Fibroblast of upper back skin (primary cell): ENCODE measurements at regions not wholly inside any gene's neighbourhood (a gene's known extent, or its start where the extent isn't known, plus 50 kb on each side); places are given as distances from the start of the nearest gene placed in this dataset.
A peak's percentile ranks its signal among the peaks of the same experiment; 100 is the strongest.
"Not testable (repeated sequence)": the region's sequence is repeated elsewhere in the genome, so short reads cannot be mapped to it uniquely, and the experiment has no call there.

Experiments
- DNase-seq: peaks from one replicate; pipeline ENCODE4 v3.0.0-alpha.2; 2013

- DNase-seq: no peak
Observed at GRCh38 chr22:22074634-22075381, 92.2 kb upstream of the TOP3B start.

GRCh38 chr22:22073769-22074561 lies 91.4 kb upstream of the TOP3B start:
- no peak for DNase-seq

- DNase-seq: no peak
Observed at GRCh38 chr22:22072169-22072836, 89.7 kb upstream of the TOP3B start.

GRCh38 chr22:22071455-22071854 lies 88.9 kb upstream of the TOP3B start:
- no peak for DNase-seq

GRCh38 chr22:22070371-22070824 lies 87.8 kb upstream of the TOP3B start:
- peak; percentile 7 for DNase-seq

- DNase-seq: no peak
Observed at GRCh38 chr22:22069450-22070370, 87.1 kb upstream of the TOP3B start.

- DNase-seq: no peak
Observed at GRCh38 chr22:22068657-22069056, 86.1 kb upstream of the TOP3B start.

- no peak for DNase-seq
Observed at GRCh38 chr22:22068025-22068424, 85.4 kb upstream of the TOP3B start.

- DNase-seq: no peak
Observed at GRCh38 chr22:22067192-22067591, 84.6 kb upstream of the TOP3B start.

GRCh38 chr22:22064580-22064979 lies 82.0 kb upstream of the TOP3B start:
- DNase-seq: no peak

- DNase-seq: no peak
Observed at GRCh38 chr22:22062306-22062793, 79.8 kb upstream of the TOP3B start.

GRCh38 chr22:22061085-22062077 lies 78.8 kb upstream of the TOP3B start:
- peak; percentile 91 for DNase-seq

GRCh38 chr22:22060200-22061084 lies 77.9 kb upstream of the TOP3B start:
- DNase-seq: peak; percentile 25

GRCh38 chr22:22059291-22060002 lies 76.9 kb upstream of the TOP3B start:
- DNase-seq: no peak

GRCh38 chr22:22058633-22059290 lies 76.2 kb upstream of the TOP3B start:
- DNase-seq: no peak

- no peak for DNase-seq
Observed at GRCh38 chr22:22057617-22058378, 75.2 kb upstream of the TOP3B start.

- not testable (repeated sequence) for DNase-seq
Observed at GRCh38 chr22:22056809-22057594, 74.4 kb upstream of the TOP3B start.
